22Rv1 (cell line): ENCODE measurements at regions not wholly inside any gene's neighbourhood (a gene's known extent, or its start where the extent isn't known, plus 50 kb on each side); places are given as distances from the start of the nearest gene placed in this dataset.
"Not testable (repeated sequence)": the region's sequence is repeated elsewhere in the genome, so short reads cannot be mapped to it uniquely, and the experiment has no call there.

ENCODE experiments used
- H3K27ac ChIP-seq: fragments of 450-650 bp; 2 replicates; pipeline ENCODE4 v1.5.1; 2017
- ZFX ChIP-seq: fragments of 450-650 bp; IDR thresholded peaks from 2 replicates; pipeline ENCODE4 v1.6.1; 2017; ENCODE audit warnings: antibody characterized with exemption, borderline replicate concordance
- TF ChIP-seq, protein P1 (sequence below): fragments of 450-650 bp; IDR thresholded peaks from 2 replicates; pipeline ENCODE4 v1.5.1; 2017; ENCODE audit warnings: mild to moderate bottlenecking

DNA sequence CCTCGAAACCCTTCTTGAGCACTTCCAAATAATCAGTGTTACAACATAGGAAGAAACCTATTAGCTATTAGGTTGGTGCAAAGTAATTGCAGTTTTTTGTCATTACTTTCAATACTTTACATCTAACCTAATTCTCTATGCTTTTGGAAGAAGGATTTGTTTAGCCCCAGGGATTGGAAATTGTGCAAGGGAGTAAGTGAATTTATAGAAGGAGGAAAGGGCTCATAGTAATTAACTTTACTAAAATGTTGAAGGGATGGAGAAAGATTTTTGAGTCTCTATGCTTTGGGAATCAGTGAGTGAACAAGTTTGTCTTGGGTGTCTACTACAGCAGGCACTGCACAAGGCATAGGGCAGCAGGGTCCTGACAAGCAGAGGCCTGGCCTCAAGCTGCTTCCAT, 261.1 kb downstream of the EN1 start:
- TF ChIP-seq ZFX = no peak
- TF ChIP-seq, protein P1, sequence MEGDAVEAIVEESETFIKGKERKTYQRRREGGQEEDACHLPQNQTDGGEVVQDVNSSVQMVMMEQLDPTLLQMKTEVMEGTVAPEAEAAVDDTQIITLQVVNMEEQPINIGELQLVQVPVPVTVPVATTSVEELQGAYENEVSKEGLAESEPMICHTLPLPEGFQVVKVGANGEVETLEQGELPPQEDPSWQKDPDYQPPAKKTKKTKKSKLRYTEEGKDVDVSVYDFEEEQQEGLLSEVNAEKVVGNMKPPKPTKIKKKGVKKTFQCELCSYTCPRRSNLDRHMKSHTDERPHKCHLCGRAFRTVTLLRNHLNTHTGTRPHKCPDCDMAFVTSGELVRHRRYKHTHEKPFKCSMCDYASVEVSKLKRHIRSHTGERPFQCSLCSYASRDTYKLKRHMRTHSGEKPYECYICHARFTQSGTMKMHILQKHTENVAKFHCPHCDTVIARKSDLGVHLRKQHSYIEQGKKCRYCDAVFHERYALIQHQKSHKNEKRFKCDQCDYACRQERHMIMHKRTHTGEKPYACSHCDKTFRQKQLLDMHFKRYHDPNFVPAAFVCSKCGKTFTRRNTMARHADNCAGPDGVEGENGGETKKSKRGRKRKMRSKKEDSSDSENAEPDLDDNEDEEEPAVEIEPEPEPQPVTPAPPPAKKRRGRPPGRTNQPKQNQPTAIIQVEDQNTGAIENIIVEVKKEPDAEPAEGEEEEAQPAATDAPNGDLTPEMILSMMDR = no peak
- no peak overlapping the region for H3K27ac ChIP-seq

DNA sequence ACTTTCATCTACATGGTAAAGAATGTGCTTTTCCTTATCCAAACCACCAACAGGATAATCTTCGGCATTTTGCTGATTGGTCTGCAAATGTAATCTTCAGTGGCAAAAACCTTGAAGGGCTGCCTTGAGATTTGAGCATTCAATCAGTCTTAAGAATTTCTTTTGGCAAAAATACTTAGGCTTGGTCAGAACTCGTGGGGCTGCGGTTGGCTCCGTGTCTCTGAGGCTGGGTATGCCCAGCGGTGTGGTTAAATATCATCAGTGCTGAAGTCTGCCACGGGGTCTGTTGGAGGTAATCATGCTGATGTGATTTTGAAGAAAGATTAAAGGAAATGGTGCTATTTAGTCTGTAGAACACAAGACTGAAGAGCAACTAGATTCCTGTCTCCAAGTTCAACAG, 262.6 kb downstream of the EN1 start:
- no peak overlapping the region for H3K27ac ChIP-seq
- TF ChIP-seq, protein P1 = no peak
- no peak for TF ChIP-seq ZFX

DNA sequence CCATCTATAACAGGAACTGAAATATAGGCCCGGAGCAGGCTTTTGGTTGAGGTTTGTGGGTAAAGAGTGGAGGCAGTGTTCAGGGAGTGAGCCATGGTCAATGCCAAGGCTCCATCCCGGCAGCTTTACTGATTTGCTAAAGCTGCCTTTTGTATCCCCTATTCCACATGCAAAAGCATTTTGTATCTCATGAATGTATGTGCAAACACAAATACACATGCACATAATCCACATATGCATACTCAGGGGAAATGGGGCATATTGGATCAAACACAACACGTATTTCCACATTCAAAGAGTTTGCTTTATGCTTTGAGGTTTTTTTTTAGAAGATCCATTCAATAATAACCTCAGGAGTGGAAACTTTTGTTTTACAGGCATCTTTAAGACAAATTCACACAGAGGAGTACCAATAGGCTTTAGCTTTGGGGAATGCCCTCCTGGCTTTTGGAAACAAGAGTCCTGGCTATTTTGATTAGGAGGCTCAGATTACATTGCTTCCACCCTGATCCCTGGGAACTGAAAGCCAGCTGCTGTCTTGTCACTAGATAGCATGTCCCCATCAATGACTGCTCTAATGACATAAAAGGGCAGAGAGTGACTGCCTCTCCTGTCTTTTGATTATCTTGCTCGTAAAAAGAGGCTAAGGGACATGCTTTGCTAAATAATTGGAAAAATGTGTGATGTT, 263.2 kb downstream of the EN1 start:
- TF ChIP-seq ZFX = no peak
- H3K27ac ChIP-seq = no peak overlapping the region

DNA sequence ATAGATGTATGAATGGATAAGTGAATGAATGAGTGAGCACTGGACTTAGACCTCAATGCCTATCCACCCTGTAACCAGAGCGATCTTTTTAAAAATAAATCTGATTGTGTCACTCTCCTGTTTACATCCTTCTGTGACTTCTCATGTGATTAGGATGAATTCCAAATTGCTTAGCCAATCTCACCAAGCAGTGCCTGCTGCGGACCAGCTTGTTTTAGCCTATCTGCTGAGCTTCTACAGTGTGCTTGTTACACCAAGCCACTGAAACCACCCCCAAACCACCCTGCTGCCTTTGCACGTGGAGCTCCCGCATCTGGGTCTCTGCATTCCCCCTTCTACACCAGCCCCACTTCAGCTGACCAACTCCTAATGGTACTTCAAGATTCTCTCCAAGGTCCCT, 265.4 kb downstream of the EN1 start:
- no peak for TF ChIP-seq ZFX
- TF ChIP-seq, protein P1 = no peak
- H3K27ac ChIP-seq = no peak overlapping the region

DNA sequence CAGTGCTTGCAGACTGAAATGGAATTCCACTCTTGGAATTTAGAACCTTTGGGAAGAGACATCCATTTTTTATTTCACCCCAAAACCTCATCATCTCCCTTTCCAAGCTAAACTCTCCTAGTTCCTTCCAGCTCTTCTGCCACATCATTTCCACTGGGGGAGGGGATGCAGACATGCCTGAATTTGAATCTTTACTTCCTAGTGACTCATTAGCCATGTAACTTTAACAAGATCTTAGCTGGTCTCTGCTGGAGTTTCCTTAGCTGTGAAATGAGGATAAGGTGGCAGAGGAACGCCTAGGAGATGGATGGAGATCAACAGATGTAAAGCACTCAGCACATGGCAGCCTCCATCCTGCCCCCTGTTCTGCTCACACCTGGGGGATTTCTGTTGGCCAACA, 266.8 kb downstream of the EN1 start:
- TF ChIP-seq, protein P1 = no peak
- TF ChIP-seq ZFX = no peak

DNA sequence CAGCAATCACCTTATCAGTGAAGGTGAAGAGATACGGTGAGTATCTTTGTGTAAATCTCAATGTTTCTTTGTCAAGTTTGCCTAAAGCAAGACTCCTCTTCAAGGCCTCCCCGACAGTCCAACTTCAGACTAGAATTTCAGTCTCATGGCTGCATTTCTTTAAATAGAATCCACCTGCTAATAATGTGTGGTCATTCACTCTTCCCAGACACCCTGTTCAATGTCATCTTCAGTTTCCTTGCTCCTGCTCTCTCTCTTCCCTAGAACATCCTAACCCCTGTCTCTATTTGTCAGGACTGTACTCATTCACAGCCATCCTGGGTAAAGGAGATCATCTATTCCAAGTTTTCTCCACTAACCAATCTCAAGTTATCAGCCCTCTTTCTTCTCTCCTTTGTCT, 267.3 kb downstream of the EN1 start:
- TF ChIP-seq, protein P1 = no peak
- no peak for TF ChIP-seq ZFX
- no peak overlapping the region for H3K27ac ChIP-seq

More for the DNA sequence above, 266.8 kb downstream of the EN1 start:
- H3K27ac ChIP-seq = no peak overlapping the region

DNA sequence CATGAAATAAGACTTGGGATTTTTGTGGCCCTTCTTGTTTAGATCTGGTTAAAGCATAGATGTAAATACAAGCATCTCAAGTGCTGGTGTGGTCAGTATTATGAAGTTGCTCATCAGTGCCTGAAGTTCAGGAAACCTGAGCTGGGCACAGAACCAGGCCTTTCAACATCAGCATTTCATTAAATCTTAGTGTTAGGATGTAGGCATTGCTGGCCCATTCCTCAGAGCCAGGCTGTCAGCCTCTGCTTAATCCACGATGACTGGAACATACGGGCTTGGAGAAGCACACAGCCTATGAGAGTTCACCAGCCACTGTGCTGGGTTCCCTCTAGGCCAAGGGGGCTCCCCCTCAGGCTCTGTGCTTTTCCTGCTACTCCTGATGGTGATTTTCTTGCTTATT, 270.2 kb downstream of the EN1 start:
- no peak overlapping the region for H3K27ac ChIP-seq
- TF ChIP-seq ZFX = no peak
- TF ChIP-seq, protein P1 = no peak

DNA sequence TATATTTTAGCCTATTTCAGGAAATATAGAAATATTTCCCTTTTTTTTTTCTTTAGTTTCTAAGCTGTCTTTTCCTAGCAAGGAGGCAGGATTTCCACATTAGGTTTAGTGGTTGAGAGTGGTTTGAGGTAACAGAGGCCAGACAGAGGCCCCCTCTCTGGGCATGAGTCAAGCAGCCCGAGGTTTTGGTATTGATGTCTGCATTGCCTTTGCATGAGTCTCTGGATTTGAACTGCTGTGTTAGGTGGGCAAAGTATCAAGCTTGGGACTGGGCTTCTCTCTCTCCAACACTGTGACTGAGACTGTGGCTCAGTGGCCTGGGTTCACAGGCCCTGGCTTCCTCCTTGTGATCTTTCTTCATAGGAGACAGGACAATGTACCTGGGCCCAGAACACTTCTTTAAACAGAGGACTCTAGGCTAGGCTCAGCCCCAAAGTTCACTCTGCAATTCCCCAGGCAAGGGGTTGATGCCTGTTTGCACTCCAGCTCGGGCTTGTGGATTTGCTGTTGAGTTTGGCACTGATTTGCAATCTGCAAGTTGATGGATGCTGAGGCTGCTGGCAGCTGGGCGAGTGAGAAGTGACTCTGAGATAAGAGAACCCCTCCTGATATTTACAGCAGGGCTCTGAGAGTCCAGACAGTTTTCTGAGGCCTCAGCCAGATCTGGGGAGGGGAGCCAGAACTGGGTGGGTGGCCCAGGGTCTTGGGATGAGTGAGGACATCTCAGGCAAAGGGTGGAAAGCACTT, 271.2 kb downstream of the EN1 start:
- no peak overlapping the region for H3K27ac ChIP-seq
- TF ChIP-seq, protein P1 = no peak
- TF ChIP-seq ZFX = no peak

DNA sequence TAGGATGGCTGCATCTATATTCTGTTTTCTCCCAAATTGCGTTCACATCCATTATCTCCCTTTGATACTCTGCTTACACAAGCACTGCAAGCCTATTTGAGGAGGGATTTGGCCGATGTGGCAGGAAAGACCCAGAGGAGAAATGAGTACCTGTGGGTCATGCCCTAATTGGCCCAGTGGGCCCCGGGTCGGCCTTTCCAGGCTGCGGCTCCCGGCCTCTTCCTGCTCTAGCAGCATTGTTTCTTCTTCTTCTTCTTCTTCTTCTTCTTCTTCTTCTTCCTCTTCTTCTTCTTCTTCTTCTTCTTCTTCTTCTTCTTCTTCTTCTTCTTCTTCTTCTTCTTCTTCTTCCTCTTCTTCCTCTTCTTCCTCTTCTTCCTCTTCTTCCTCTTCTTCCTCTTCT, 275.1 kb downstream of the EN1 start:
- H3K27ac ChIP-seq = not testable (repeated sequence)
